ENCODE measurements at regions not wholly inside any gene's neighbourhood (a gene's known extent, or its start where the extent isn't known, plus 50 kb on each side); places are given as distances from the start of the nearest gene placed in this dataset.
"Not testable (repeated sequence)": the region's sequence is repeated elsewhere in the genome, so short reads cannot be mapped to it uniquely, and the experiment has no call there.

GRCh38 chr3:20316238-20316637, 130.2 kb upstream of the SGO1 start:
- FAIRE-seq = no peak

- FAIRE-seq = no peak
Observed at GRCh38 chr3:20310629-20311028, 124.6 kb upstream of the SGO1 start.

GRCh38 chr3:20307383-20307782, 121.4 kb upstream of the SGO1 start:
- FAIRE-seq = no peak

- FAIRE-seq = no peak
Observed at GRCh38 chr3:20305647-20306046, 119.6 kb upstream of the SGO1 start.

- FAIRE-seq = no peak
Observed at GRCh38 chr3:20302766-20303165, 116.8 kb upstream of the SGO1 start.

- no peak for FAIRE-seq
Observed at GRCh38 chr3:20288050-20288449, 102.0 kb upstream of the SGO1 start.

GRCh38 chr3:20280257-20280656, 94.3 kb upstream of the SGO1 start:
- no peak for FAIRE-seq

GRCh38 chr3:20265977-20266376, 80.0 kb upstream of the SGO1 start:
- not testable (repeated sequence) for FAIRE-seq

GRCh38 chr3:20264900-20265567, 79.0 kb upstream of the SGO1 start:
- FAIRE-seq = no peak

GRCh38 chr3:20258371-20258770, 72.4 kb upstream of the SGO1 start:
- no peak for FAIRE-seq

GRCh38 chr3:20256144-20256543, 70.1 kb upstream of the SGO1 start:
- no peak for FAIRE-seq

- FAIRE-seq = no peak
Observed at GRCh38 chr3:20254268-20255117, 68.5 kb upstream of the SGO1 start.

- no peak for FAIRE-seq
Observed at GRCh38 chr3:20250786-20251185, 64.8 kb upstream of the SGO1 start.

GRCh38 chr3:20250314-20250713, 64.3 kb upstream of the SGO1 start:
- no peak for FAIRE-seq

GRCh38 chr3:20246662-20247061, 60.7 kb upstream of the SGO1 start:
- FAIRE-seq = no peak

GRCh38 chr3:20245781-20246180, 59.8 kb upstream of the SGO1 start:
- FAIRE-seq = no peak

GRCh38 chr3:20240154-20240883, 54.3 kb upstream of the SGO1 start:
- no peak for FAIRE-seq

GRCh38 chr3:20238199-20238598, 52.2 kb upstream of the SGO1 start:
- FAIRE-seq = not testable (repeated sequence)

- no peak for FAIRE-seq
Observed at GRCh38 chr3:20236603-20237002, 50.6 kb upstream of the SGO1 start.
